SK-N-SH treated with all-trans-retinoic acid at 6 μM for 48 hours (cell line): ENCODE measurements at regions not wholly inside any gene's neighbourhood (a gene's known extent, or its start where the extent isn't known, plus 50 kb on each side); places are given as distances from the start of the nearest gene placed in this dataset.

Source experiments
- CSRNP3 ChIP-seq: fragments of 250-450 bp; sonication (Bioruptor Pico); IDR thresholded peaks from 2 replicates; pipeline ENCODE4 v1.5.1; 2021; ENCODE audit warnings: mild to moderate bottlenecking, moderate library complexity
- ISL1 ChIP-seq: fragments of 250-450 bp; sonication (Bioruptor Pico); IDR thresholded peaks from 2 replicates; pipeline ENCODE4 v2.1.2; 2022; ENCODE audit warnings: mild to moderate bottlenecking, moderate library complexity
- OSR1 ChIP-seq: fragments of 250-450 bp; sonication (Bioruptor Pico); IDR thresholded peaks from 2 replicates; pipeline ENCODE4 v1.8.0; 2022; ENCODE audit warnings: moderate library complexity, mild to moderate bottlenecking, inconsistent platforms
- RARB ChIP-seq: fragments of 250-450 bp; sonication (Bioruptor Pico); IDR thresholded peaks from 2 replicates; pipeline ENCODE4 v1.8.0; 2021; ENCODE audit warnings: mild to moderate bottlenecking, moderate library complexity
- SNAI2 ChIP-seq: fragments of 250-450 bp; sonication (Bioruptor Pico); IDR thresholded peaks from 2 replicates; pipeline ENCODE4 v1.5.0; 2020; ENCODE audit warnings: mild to moderate bottlenecking, moderate library complexity
- TCF4 ChIP-seq: fragments of 250-450 bp; sonication (Bioruptor Pico); IDR thresholded peaks from 2 replicates; pipeline ENCODE4 v1.8.0; 2021; ENCODE audit warnings: mild to moderate bottlenecking, moderate library complexity, borderline replicate concordance
- ZFP3 ChIP-seq: fragments of 250-450 bp; sonication (Bioruptor Pico); IDR thresholded peaks from 2 replicates; pipeline ENCODE4 v1.5.0; 2020; ENCODE audit warnings: mild to moderate bottlenecking, moderate library complexity
- TF ChIP-seq, protein P1 (sequence below): fragments of 250-450 bp; sonication (Bioruptor Pico); IDR thresholded peaks from 2 replicates; pipeline ENCODE4 v1.5.0; 2020; ENCODE audit warnings: mild to moderate bottlenecking, moderate library complexity
- TF ChIP-seq, protein P2 (sequence below): fragments of 250-450 bp; sonication (Bioruptor Pico); IDR thresholded peaks from 2 replicates; pipeline ENCODE4 v1.5.1; 2020; ENCODE audit warnings: low read depth, mild to moderate bottlenecking, moderate library complexity

DNA sequence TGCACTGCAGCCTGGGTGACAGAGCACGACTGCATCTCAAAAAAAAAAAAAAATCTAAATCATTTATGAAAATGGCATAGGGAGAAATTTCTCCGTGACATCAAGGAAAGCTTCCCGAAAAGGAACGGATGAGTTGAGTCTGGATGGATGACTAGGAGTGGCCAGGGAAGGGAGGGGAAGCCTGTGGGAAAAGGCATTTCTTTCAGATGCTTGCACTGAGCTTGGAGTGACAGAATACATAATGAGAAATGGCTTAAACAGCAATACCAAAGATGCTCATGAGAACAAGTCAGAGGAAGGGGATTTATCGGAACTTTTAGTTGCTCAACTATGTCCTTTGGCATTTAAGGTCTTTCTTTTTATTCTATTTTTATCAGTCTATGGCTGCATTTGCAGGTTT, 1369.2 kb upstream of the TMEM132C start:
- TF ChIP-seq OSR1 (CRISPR knock-in tag) (no peak), CSRNP3 (CRISPR knock-in tag) (no peak), ISL1 (CRISPR knock-in tag) (no peak), ZFP3 (CRISPR knock-in tag) (no peak), RARB (CRISPR knock-in tag) (no peak), SNAI2 (CRISPR knock-in tag) (no peak), TCF4 (CRISPR knock-in tag) (no peak)
- TF ChIP-seq, protein P1, sequence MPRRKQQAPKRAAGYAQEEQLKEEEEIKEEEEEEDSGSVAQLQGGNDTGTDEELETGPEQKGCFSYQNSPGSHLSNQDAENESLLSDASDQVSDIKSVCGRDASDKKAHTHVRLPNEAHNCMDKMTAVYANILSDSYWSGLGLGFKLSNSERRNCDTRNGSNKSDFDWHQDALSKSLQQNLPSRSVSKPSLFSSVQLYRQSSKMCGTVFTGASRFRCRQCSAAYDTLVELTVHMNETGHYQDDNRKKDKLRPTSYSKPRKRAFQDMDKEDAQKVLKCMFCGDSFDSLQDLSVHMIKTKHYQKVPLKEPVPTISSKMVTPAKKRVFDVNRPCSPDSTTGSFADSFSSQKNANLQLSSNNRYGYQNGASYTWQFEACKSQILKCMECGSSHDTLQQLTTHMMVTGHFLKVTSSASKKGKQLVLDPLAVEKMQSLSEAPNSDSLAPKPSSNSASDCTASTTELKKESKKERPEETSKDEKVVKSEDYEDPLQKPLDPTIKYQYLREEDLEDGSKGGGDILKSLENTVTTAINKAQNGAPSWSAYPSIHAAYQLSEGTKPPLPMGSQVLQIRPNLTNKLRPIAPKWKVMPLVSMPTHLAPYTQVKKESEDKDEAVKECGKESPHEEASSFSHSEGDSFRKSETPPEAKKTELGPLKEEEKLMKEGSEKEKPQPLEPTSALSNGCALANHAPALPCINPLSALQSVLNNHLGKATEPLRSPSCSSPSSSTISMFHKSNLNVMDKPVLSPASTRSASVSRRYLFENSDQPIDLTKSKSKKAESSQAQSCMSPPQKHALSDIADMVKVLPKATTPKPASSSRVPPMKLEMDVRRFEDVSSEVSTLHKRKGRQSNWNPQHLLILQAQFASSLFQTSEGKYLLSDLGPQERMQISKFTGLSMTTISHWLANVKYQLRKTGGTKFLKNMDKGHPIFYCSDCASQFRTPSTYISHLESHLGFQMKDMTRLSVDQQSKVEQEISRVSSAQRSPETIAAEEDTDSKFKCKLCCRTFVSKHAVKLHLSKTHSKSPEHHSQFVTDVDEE (CRISPR knock-in tag), result no peak
- TF ChIP-seq, protein P2, sequence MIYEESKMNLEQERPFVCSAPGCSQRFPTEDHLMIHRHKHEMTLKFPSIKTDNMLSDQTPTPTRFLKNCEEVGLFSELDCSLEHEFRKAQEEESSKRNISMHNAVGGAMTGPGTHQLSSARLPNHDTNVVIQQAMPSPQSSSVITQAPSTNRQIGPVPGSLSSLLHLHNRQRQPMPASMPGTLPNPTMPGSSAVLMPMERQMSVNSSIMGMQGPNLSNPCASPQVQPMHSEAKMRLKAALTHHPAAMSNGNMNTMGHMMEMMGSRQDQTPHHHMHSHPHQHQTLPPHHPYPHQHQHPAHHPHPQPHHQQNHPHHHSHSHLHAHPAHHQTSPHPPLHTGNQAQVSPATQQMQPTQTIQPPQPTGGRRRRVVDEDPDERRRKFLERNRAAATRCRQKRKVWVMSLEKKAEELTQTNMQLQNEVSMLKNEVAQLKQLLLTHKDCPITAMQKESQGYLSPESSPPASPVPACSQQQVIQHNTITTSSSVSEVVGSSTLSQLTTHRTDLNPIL (CRISPR knock-in tag), result no peak
